Ovary (tissue), 7 donors: ENCODE measurements at regions not wholly inside any gene's neighbourhood (a gene's known extent, or its start where the extent isn't known, plus 50 kb on each side); places are given as distances from the start of the nearest gene placed in this dataset.

Experiments used
- DNase-seq, 5 donors: peaks; one replicate each; pipeline ENCODE4 v3.0.0-alpha.2; 2019 to 2020
- H3K27ac ChIP-seq, 2 donors: fragments of 200-600 bp; one replicate each; pipeline versions ENCODE4 v1.5.1 to v1.8.0; 2019 to 2022
- H3K27me3 ChIP-seq: fragments of 200-600 bp; one replicate; pipeline ENCODE4 v1.8.0; 2022
- H3K36me3 ChIP-seq: fragments of 200-600 bp; sonication (generic); one replicate; pipeline ENCODE4 v1.5.1; 2019
- H3K4me1 ChIP-seq: one replicate; pipeline ENCODE4 v1.8.1; 2013; ENCODE audit warnings: mild to moderate bottlenecking, moderate library complexity; ENCODE audit not compliant: insufficient read depth
- H3K4me3 ChIP-seq: fragments of 200-600 bp; sonication (generic); one replicate; pipeline ENCODE4 v1.5.1; 2017
- H3K9me3 ChIP-seq, 2 donors: fragments of 200-600 bp in 1 of 2; sonication (generic) in 1 of 2; one replicate each; pipeline versions ENCODE4 v1.5.1 to v1.8.1; 2013 to 2019; ENCODE audit warnings: mild to moderate bottlenecking in 1 of 2, moderate library complexity in 1 of 2
- EP300 ChIP-seq: sonication (generic); formaldehyde crosslinking; IDR thresholded peaks from one replicate; pipeline ENCODE4 v1.6.1; 2017; ENCODE audit warnings: antibody characterized with exemption
- POLR2A ChIP-seq: fragments of 450-650 bp; IDR thresholded peaks from one replicate; pipeline ENCODE4 v1.6.1; 2017; ENCODE audit warnings: antibody characterized with exemption, mild to moderate bottlenecking, moderate library complexity
- WGBS, 3 donors: extraction: QIAGEN DNeasy Blood & Tissue Kit in 1 of 3; methylation state at CpG; one replicate each; pipeline versions ENCODE4 v1.1.5 to v1.1.7; 2013 to 2017; 5-methylcytosine and 5-hydroxymethylcytosine counted together
- intact Hi-C, 4 donors: fragments of 100-400 bp; cut with DNase I; formaldehyde crosslinking; loops; one replicate each; pipeline versions ENCODE4 v1.11.0 to v1.15.1; 2022 to 2023
- TF ChIP-seq, protein P1 (sequence below), 3 donors: fragments of 450-650 bp in 2 of 3; fragments of 200-600 bp in 1 of 3; IDR thresholded peaks; one replicate each; pipeline versions ENCODE4 v1.5.1 to v1.8.0; 2016 to 2022; ENCODE audit warnings: antibody characterized with exemption in 3 of 3, mild to moderate bottlenecking in 1 of 3
- donor health status: DM: no; HTN: no; CAD: no; lungs with moderate emphysema.
- donor health status: DM: no; HTN: no; CAD: no.
- donor health status: Bipolar disorder and iron deficiency.
- donor health status: DM: no; HTN: no; CAD: no.
- donor health status: DM: yes; HTN: yes; CAD: no.

DNA sequence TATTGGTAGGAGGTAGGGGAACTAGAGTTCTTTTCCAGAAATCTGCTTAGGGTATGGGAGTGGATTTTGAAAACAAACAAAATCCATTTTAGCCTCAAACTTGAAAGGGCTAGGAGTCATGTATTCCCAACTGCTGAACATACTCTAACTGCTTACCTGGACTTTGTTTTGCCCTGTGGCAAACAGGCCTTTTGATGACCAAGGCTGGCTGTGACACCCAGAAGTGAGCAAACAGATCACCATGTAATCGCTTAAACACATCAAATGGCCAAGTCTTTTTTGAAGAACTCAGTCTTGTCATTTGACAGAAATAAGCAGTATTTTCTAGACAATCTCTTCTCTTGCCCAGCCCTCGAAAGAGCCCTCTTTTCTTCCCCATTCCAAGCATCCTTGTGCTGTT, 203.4 kb downstream of the KIT start:
- TF ChIP-seq EP300 (no peak), POLR2A (no peak)
- TF ChIP-seq, protein P1, sequence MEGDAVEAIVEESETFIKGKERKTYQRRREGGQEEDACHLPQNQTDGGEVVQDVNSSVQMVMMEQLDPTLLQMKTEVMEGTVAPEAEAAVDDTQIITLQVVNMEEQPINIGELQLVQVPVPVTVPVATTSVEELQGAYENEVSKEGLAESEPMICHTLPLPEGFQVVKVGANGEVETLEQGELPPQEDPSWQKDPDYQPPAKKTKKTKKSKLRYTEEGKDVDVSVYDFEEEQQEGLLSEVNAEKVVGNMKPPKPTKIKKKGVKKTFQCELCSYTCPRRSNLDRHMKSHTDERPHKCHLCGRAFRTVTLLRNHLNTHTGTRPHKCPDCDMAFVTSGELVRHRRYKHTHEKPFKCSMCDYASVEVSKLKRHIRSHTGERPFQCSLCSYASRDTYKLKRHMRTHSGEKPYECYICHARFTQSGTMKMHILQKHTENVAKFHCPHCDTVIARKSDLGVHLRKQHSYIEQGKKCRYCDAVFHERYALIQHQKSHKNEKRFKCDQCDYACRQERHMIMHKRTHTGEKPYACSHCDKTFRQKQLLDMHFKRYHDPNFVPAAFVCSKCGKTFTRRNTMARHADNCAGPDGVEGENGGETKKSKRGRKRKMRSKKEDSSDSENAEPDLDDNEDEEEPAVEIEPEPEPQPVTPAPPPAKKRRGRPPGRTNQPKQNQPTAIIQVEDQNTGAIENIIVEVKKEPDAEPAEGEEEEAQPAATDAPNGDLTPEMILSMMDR (IDR thresholded peaks at IDR 0.05) = no peak
- no peak for DNase-seq
- Histone ChIP-seq H3K36me3 (no peaks in the 10 kb centered on the region), H3K4me1 (no peaks in the 10 kb centered on the region), H3K9me3 (no peaks in the 10 kb centered on the region), H3K27ac (no peak overlapping the region), H3K27me3 (no peaks in the 10 kb centered on the region), H3K4me3 (no peak overlapping the region)
- 43 to 55% (median 46%) methylated on average over 2 of the region's 2 CpGs for WGBS, 3 donors
- intact Hi-C loops = no loop called here

DNA sequence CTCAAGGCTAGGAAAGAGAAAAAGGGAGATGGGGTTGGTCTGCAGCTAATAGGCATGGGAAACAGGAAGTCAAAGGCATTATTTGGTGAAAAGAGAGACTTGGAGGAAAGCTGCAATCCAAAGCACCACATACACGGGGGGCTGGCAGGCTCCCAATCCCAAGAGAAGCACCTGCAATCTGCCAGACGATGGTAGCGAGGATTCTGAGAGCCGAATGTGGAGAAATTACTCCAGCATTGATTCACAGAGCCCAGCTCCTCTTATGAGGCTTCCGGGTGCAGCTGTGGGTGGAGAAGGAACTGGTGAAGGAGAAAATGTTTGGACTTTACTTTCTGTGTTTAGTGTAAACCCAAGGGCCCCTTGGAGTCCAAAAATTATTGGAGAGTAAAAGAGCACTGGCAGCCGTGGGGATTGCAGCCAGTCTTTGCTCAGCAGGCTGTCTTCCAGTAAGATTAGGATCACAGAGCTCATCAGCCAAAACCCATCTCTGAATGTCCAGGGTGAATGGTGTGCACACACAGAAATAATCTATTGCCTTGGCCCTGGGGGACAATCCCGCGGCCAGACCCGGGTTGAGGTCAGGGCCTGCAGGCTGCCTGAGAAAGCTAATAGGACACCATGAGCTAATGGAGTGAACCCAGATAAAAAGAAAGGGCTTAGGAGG, 197.6 kb downstream of the KIT start:
- Histone ChIP-seq H3K27ac (no peak overlapping the region), H3K9me3 (no peaks in the 10 kb centered on the region), H3K4me3 (no peak overlapping the region), H3K4me1 (no peaks in the 10 kb centered on the region), H3K27me3 (no peaks in the 10 kb centered on the region), H3K36me3 (no peaks in the 10 kb centered on the region)
- intact Hi-C loops = no loop called here
- no peak for DNase-seq
- WGBS, 3 donors = 64 to 72% (median 71%) methylated on average over 9 of the region's 9 CpGs
- no peak for TF ChIP-seq EP300
- TF ChIP-seq, protein P1 (IDR thresholded peaks at IDR 0.05) = no peak
- TF ChIP-seq POLR2A = no peak

DNA sequence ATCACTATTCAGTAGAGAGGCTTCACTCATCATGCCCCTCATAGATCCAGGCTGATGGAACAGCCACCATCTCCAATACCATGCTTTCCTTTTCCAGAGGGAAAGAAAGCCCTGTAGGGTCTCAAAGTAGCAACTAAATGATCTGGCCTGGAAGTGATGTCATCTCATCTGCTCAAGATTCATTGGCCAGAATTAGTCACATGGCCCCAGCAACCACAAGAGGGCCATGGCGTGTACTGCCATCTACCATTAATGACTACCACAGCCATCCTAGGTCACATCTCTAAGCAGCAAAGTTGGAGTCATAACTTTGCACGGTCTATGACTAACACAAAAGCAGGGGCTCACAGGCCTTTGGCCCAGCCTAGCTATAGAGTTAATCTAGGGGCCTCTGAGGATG, 194.8 kb downstream of the KIT start:
- Histone ChIP-seq H3K4me3 (no peak overlapping the region), H3K27ac (no peak overlapping the region), H3K27me3 (no peaks in the 10 kb centered on the region), H3K4me1 (no peaks in the 10 kb centered on the region), H3K36me3 (no peaks in the 10 kb centered on the region), H3K9me3 (no peaks in the 10 kb centered on the region)
- intact Hi-C loops = no loop called here
- 87 to 96% (median 96%) methylated on average over 2 of the region's 2 CpGs for WGBS, 3 donors
- DNase-seq = no peak
- TF ChIP-seq POLR2A (no peak), EP300 (no peak)
- TF ChIP-seq, protein P1 (IDR thresholded peaks at IDR 0.05) = no peak

DNA sequence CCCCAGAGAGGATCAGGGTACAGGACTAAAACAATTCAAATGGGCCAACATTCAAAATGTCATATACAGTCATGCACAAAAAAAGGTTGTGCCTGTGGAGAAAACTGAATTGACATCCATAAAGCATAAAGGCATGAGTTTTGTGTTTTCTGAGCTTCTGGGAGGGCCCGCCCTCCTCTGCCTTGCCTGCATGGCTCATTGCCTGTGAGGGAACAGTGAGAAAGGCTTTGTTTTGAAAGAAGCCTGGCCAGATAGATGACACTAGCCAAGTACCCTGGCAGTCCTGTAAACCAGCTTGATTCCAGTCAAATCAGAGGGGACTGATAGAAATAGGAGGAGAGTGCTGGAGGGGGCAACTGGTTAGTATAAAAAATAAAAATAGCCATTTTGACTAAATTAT, 194.3 kb downstream of the KIT start:
- Histone ChIP-seq H3K4me1 (no peaks in the 10 kb centered on the region), H3K27ac (no peak overlapping the region), H3K4me3 (no peak overlapping the region), H3K27me3 (no peaks in the 10 kb centered on the region), H3K9me3 (no peaks in the 10 kb centered on the region), H3K36me3 (no peaks in the 10 kb centered on the region)
- no peak for DNase-seq
- TF ChIP-seq EP300 = no peak
- TF ChIP-seq, protein P1 (IDR thresholded peaks at IDR 0.05) = no peak
- no peak for TF ChIP-seq POLR2A
- intact Hi-C loops = no loop called here
- WGBS, 3 donors = 76 to 97% (median 86%) methylated on average over 1 of the region's 1 CpG
